ENCODE measurements at regions not wholly inside any gene's neighbourhood (a gene's known extent, or its start where the extent isn't known, plus 50 kb on each side); places are given as distances from the start of the nearest gene placed in this dataset.

GRCh38 chr9:91043056-91043810, 241.6 kb downstream of the SYK start:
- no peak for TF ChIP-seq POLR2AphosphoS5 (IDR thresholded peaks at IDR 0.05; ENCODE audit: low read depth, low read length)
- no peak for TF ChIP-seq TAF1 (IDR thresholded peaks at IDR 0.05; ENCODE audit: borderline replicate concordance, low read depth, low read length)
- no peak for TF ChIP-seq POLR2A (IDR thresholded peaks at IDR 0.05; ENCODE audit: low read depth, low read length)
